ENCODE measurements at regions not wholly inside any gene's neighbourhood (a gene's known extent, or its start where the extent isn't known, plus 50 kb on each side); places are given as distances from the start of the nearest gene placed in this dataset.
A peak's percentile ranks its signal among the peaks of the same experiment; 100 is the strongest.

DNA sequence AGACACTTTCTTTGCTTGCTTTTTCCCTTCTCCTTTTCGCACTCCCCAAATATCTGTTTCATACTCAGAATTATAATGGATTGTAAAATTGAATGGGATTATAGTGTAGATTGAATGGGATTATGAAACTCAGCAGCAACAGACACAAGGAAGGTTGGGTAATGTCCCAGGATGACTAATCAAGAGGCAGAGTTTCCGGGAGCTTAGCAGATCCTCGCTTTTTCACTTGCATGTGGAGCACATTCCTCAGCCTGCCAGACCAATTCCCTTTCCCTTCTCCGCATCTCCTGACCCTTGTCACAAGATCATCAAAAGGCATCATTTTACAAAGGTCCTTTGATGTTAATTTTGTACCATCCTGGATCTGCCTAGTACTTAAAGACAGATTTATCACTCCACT lies 55.1 kb upstream of the SLC1A1 start:
- DNase-seq (ENCODE audit: insufficient read length, low spot score): no peak
- peak; percentile 20 for FAIRE-seq
- no peak for TF ChIP-seq POLR2A (IDR thresholded peaks at IDR 0.05; ENCODE audit: low read depth, low read length)

DNA sequence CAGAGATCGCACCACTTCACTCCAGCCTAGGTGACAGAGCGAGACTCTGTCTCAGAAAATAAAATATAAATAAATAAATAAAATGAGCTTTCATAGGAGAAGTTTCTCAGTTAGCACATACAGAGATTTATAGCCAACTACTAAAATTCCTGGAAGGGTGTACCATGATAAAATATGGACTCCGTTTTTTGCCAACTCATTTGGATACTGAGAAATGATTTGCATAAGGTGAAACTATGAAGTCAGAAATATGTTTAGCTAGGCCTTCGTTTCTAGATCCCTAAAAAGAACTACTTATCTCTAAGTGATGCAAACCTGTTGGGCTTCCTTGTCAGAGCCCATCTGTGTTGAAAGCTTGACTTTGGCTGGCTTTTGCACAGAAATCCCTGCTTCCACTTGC lies 56.9 kb upstream of the SLC1A1 start:
- no peak for DNase-seq (ENCODE audit: insufficient read length, low spot score)
- no peak for FAIRE-seq
- no peak for TF ChIP-seq POLR2A (IDR thresholded peaks at IDR 0.05; ENCODE audit: low read depth, low read length)

DNA sequence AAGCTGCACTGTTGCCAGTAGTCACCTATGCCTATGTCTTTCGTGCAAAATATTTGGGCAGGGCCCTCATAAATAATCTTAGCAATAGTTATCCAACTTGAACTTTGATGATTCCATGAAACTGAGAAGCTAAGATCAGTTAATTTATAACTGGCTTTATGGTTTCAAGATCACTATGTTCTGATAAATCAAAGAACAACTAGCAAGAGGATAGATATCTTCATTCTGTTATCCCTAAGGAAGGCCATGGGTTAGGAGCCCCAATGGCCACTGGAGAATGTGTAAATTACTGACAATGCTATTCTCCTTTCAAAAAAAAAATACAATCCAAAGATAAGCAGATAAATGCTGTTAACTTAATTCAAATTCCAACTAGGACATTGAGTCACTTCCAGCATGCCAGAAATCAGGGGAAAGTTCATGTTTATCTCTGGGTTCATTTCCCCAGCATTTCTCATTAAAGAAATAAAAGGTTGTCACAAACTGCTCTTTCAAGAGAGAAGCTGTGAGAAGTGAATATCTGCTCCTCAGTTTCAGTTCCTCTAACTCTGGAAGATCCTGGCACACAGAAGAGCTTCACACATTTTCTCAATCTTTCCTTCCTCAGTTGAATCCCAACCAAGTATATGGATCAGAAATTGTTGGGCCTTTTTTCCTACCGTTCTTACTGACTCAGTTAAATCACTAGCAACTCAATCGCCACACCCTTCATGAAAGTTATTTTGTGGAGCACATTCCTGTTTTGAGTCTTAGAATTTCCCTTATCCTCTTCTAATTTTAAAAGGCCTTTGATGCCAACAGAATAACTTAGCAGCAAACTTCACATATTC lies 59.6 kb upstream of the SLC1A1 start:
- DNase-seq (ENCODE audit: insufficient read length, low spot score) (no peak), FAIRE-seq (no peak)
- TF ChIP-seq POLR2A (IDR thresholded peaks at IDR 0.05; ENCODE audit: low read depth, low read length): no peak

DNA sequence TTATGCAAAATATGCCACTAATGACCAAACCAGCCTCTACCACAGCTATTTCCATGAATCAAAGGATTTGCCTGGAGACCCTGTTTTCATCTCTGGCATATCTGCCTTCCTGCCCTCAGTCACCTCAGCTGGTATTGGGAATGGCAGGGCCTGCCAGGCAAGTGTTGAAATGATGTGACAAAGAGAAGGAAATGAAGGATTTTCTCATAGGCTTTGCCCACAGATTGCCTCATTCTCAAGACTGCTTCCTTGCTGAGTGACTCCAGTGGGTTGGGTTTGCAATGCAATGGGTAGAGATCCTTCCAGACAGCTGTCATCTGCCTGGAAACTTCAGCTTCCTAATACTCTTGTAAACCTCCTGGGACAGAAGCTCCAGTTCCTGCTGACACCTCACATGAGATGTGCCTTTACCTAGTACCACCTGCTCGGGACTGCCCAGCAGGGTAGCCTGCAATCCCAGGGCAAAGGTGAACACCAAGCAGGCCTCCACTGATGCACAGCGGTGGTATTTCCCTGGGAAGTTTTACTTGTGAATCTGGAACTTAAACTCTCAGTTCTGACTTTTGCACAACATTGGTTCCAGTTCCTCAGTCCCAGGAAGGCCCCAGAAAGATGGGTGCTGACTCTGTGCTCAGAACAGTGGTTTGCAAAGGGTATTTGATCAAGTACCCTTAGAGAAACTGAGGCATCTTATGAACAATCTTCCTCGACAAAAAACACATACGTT lies 64.8 kb upstream of the SLC1A1 start:
- DNase-seq (ENCODE audit: insufficient read length, low spot score) (no peak), FAIRE-seq (no peak)
- TF ChIP-seq POLR2A (IDR thresholded peaks at IDR 0.05; ENCODE audit: low read depth, low read length): no peak

DNA sequence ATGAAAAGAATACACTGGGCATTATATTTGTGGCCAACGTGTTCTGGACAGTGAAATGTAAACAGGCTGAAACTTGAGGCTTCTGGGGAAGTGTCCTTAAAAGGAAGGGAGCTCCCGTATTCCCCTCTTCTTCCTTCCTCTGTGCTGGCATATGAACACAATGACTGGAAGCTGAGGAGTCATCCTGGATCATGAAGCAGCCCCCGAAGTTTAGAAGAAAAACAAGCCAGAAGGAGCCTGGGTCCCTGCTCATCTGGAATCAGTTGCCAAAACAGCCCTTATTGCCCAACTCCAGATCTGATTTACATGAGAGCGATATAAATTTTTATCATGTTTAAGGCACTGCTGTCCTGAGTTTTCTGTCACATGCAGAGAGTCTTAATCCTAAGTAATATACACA lies 65.4 kb upstream of the SLC1A1 start:
- DNase-seq (ENCODE audit: insufficient read length, low spot score): no peak
- TF ChIP-seq POLR2A (IDR thresholded peaks at IDR 0.05; ENCODE audit: low read depth, low read length): no peak
- no peak for FAIRE-seq

DNA sequence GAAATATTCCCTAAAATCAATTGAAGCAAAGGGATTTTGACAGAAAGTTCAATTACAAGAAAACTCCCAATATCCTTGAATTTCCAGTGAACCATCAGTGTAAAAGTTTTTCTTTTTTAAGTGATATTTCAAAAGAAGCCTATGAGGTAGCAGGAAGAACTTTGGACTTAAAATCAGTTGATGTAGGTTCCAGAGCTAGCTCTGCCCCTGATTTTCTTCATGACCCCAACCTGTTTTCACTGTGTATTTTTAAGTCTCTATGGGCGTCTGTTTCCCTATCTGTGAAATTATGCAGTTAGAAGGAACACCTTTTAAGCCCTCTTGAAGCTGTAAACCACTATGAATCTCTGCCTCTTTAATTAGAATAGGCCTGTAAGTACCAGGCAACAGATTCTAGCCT lies 66.2 kb upstream of the SLC1A1 start:
- TF ChIP-seq POLR2A (IDR thresholded peaks at IDR 0.05; ENCODE audit: low read depth, low read length): no peak
- DNase-seq (ENCODE audit: insufficient read length, low spot score) (no peak), FAIRE-seq (no peak)

DNA sequence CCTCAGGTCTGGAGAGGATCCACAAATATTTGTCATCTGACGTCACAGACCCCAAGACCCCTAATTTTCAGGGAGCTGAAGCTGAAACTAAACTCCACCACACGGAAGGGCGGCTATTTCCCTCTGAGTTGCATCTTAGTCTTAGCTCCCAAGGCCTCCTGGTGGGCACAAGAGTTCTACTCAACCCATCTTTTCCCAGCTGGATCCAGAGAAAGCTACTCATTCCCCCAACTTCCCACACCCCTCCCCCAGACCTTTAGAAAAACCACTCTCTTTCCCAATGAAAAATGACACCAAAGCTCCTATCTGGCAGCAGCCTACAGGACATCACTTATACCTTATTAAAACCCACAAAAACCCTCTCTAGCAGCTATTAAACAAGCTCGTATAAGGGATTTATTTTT lies 67.1 kb upstream of the SLC1A1 start:
- FAIRE-seq: no peak
- TF ChIP-seq POLR2A (IDR thresholded peaks at IDR 0.05; ENCODE audit: low read depth, low read length): no peak
- DNase-seq (ENCODE audit: insufficient read length, low spot score): no peak

DNA sequence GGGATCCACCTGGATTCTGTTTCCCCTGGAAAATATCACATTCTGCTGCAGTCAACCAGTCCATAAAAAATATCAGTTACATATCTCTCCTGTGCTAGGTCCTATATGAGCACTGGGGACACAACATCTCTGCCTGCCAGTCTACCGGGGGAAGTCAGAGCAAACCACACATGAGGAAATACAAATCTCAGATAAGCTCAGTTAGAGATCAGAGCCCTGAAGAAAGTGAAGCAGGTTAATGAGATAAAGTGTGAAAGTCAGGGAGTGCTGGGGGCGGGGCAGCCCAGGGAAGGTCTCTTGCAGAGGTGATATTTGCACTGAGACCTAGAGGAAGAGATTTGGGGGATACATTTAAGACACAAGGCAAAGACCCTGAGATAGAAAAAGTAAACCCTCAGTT lies 67.8 kb upstream of the SLC1A1 start:
- TF ChIP-seq POLR2A (IDR thresholded peaks at IDR 0.05; ENCODE audit: low read depth, low read length): no peak
- FAIRE-seq (no peak), DNase-seq (ENCODE audit: insufficient read length, low spot score) (no peak)

DNA sequence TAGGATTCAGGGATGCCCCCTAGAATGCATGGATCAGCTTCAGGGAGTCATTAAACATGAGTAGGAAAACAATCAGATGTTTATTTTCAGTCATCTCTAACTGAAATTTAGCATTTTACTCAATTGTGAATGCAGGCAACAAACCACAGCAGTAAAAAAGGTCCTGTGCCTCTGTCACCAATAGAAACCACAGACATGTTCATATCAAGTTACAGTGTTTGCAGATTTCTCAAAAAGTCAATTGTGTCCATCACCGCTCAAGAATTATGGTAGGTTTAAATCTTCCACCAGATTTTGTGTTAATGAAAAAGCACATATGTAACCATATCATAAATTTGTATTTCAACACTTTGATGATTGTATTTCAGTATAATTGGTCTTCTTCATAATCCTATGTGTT lies 68.4 kb upstream of the SLC1A1 start:
- DNase-seq (ENCODE audit: insufficient read length, low spot score): no peak
- no peak for FAIRE-seq
- no peak for TF ChIP-seq POLR2A (IDR thresholded peaks at IDR 0.05; ENCODE audit: low read depth, low read length)

DNA sequence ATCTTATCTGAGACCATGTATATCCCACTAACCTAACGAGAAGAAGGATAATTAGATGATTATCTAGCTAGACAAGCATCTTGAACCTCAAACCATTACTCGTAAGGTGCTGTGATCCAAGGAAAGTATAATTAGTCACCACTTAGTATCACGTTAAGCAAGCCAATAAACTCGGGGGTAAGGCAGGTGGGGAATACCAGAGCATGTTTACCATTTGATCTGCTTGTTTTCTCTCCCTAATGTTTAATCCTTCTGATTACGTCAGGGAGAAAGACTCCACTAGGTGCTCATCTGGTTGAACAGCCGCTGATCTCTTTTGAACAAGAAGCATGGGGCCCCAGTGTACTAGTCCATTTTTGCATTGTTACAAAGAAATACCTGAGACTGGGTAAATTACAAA lies 69.9 kb upstream of the SLC1A1 start:
- no peak for TF ChIP-seq POLR2A (IDR thresholded peaks at IDR 0.05; ENCODE audit: low read depth, low read length)
- DNase-seq (ENCODE audit: insufficient read length, low spot score) (no peak), FAIRE-seq (no peak)

DNA sequence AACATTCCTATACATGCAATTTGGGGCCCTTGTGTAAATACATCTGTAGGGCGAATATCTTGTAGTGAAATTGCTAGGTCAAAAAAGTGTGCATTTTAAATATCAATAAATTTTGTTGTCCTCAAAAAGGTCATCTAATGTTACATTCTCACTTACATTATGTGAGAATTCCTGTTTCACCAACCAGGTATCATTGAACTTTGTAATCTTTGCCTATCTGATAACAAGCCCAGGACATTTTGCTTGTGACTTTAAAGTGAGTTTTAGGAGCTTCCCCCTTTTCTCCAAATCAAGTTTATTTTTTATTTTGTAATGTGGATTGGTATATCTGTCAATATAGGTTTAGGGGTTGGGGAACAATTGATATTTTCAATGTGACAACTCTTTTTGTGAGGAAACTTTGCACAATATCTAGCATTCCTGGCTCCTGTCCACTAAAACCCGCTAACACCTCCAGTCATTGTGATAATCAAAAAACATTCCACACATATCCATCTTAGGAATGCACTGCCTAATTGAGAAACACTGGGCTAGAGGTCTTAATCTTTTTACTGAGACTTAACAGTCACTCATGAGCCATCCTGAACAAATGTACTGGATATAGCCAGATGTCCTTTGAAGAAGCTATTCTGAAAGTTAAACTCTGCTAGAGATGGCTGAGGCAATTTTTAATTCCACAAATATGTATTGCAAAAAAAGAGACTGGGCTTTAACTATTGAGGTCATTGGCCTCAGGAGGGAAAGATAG lies 72.5 kb upstream of the SLC1A1 start:
- DNase-seq (ENCODE audit: insufficient read length, low spot score) (no peak), FAIRE-seq (no peak)
- TF ChIP-seq POLR2A (IDR thresholded peaks at IDR 0.05; ENCODE audit: low read depth, low read length): no peak

DNA sequence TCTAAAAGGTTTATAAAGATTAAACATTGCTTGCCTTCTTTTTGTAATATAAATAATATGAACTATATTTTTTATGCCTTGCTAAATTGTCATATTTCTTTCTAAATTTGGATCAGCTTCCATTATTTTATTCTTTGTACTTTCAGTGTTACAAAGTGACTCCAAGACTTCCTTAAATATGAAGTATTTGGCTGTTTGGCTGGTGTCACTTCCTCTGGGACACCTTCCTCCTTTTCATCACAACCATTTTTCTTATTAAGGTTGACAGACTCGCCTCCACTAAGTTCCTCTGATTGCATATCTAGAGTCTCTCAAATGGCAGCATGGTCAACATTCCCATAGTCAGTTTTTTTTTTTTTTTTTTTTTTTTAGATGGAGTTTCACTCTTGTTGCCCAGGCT lies 73.8 kb upstream of the SLC1A1 start:
- FAIRE-seq (no peak), DNase-seq (ENCODE audit: insufficient read length, low spot score) (no peak)
- no peak for TF ChIP-seq POLR2A (IDR thresholded peaks at IDR 0.05; ENCODE audit: low read depth, low read length)

DNA sequence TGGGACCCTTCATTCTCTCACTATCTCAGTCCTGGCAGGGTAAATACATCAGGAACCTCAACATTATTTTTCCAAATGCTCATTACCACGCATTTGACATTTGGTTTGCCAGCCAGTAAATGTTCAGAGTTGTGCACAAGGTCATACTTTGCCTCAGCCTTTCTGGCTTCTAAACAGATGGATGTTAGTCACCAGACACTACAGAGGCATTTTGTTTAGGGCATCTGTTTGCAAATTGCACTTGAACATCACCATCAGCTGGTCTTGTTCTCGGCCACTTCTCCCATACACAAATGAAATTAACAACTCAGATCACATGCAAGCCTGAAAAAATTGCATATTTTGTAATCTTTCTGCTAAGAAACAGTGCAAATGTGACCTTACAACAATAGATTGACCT lies 75.0 kb upstream of the SLC1A1 start:
- FAIRE-seq (no peak), DNase-seq (ENCODE audit: insufficient read length, low spot score) (no peak)
- no peak for TF ChIP-seq POLR2A (IDR thresholded peaks at IDR 0.05; ENCODE audit: low read depth, low read length)

DNA sequence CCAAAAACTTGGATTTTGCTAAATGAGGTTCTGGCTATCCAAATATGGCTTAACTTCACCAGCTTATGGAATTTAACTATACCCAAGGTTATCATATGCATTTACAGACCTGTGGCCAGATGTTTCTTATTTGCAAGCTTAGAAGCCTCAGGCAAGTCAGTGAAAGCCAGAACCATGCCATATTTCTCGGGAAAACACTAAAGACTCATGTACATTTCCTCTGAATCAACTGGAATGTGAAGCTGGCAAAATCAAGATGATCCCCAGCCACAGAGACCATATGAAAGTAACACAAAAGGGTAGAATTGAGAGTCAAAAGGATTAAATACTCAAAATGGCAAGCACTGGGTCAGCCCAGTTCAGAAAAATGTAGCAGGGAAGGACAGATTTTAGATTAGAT lies 76.4 kb upstream of the SLC1A1 start:
- FAIRE-seq: no peak
- TF ChIP-seq POLR2A (IDR thresholded peaks at IDR 0.05; ENCODE audit: low read depth, low read length): no peak
- DNase-seq (ENCODE audit: insufficient read length, low spot score): no peak
